Adrenal gland (tissue), 5 donors: ENCODE measurements at regions not wholly inside any gene's neighbourhood (a gene's known extent, or its start where the extent isn't known, plus 50 kb on each side); places are given as distances from the start of the nearest gene placed in this dataset.

Experiments used
- CTCF ChIP-seq, 6 experiments: fragments of 450-650 bp in 4 of 6; fragments of 200-600 bp in 2 of 6; sonication (generic) in 1 of 6; IDR thresholded peaks; 1 replicate in 5 of 6; 2 replicates in 1 of 6; pipeline versions ENCODE4 v1.5.1 to v1.8.0; 2016 to 2021; ENCODE audit warnings: antibody characterized with exemption in 6 of 6, mild to moderate bottlenecking in 2 of 6, moderate library complexity in 1 of 6
- POLR2A ChIP-seq, 2 donors: fragments of 450-650 bp; IDR thresholded peaks; one replicate each; pipeline ENCODE4 v1.6.1; 2017; ENCODE audit warnings: antibody characterized with exemption in 2 of 2, mild to moderate bottlenecking in 2 of 2, moderate library complexity in 1 of 2
- donor health status: DM: no; HTN: no; CAD: no.

- TF ChIP-seq POLR2A (IDR thresholded peaks at IDR 0.05) (no peak), CTCF (IDR thresholded peaks at IDR 0.05) (no peak)
Observed at GRCh38 chr12:93059925-93060665, 131.0 kb upstream of the EEA1 start.
